ENCODE measurements at regions not wholly inside any gene's neighbourhood (a gene's known extent, or its start where the extent isn't known, plus 50 kb on each side); places are given as distances from the start of the nearest gene placed in this dataset.

GRCh38 chr9:14391620-14392019 lies 77.7 kb upstream of the NFIB start:
- TF ChIP-seq CTCF (IDR thresholded peaks at IDR 0.05 in 8 of 11, conservative IDR thresholded peaks at IDR 0.05 in 3 of 11) (no peak), POLR2AphosphoS5 (IDR thresholded peaks at IDR 0.05) (no peak), POLR2A (IDR thresholded peaks at IDR 0.05) (no peak)
